ENCODE measurements at regions not wholly inside any gene's neighbourhood (a gene's known extent, or its start where the extent isn't known, plus 50 kb on each side); places are given as distances from the start of the nearest gene placed in this dataset.

DNA sequence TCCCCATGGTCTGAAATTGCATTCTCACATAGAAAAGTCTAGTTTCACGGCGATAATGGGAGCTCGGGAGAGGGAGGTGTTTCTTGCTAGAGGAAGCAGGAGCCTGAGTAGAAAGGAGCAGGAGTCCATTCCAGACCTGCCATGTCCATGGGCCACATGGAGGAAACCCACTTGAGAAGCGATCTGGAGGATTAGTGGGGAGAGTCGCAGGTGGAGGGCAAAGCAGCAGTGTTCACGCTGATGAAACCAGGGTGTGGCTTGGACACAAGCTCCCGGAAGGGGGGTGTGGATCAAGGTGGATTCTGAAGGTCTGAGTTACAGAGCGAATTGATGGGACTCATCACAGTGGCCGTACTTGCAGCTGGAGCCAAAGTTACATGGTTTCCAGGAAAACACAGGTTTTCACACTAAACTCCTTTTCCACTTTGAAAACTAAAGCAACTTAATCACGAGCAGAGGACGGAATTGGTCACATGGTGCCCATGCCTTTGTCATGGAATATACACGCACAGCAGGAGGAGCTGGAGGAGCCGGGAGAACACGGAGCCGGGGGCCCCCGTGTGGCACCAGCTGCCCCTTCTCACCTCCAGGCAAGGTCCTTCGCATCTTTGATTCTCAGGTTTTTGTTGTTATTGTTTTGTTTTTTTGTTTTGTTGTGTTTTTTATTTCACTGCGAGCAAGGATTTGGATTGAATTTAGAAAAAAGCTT, 255.1 kb upstream of the MYT1L start:
- no peak overlapping the region for H3K4me2 ChIP-seq (replicated peaks; ENCODE audit: low read depth, low read length, poor library complexity, severe bottlenecking)
- H3K27me3 Mint-ChIP-seq: no peaks in the 10 kb centered on the region
- no peak overlapping the region for H3K27ac Mint-ChIP-seq
- no peaks in the 10 kb centered on the region for H3K36me3 ChIP-seq (replicated peaks in 1 of 2; ENCODE audit: control extremely low read depth in 1 of 2, control insufficient read depth in 1 of 2, extremely low read depth in 1 of 2, insufficient read depth in 2 of 2, low read length in 1 of 2)
- no peaks in the 10 kb centered on the region for H3K79me2 ChIP-seq (ENCODE audit: control insufficient read depth, insufficient read depth, low read length)
- no peak overlapping the region for H3K4me3 Mint-ChIP-seq
- no peaks in the 10 kb centered on the region for H3K27me3 ChIP-seq (replicated peaks in 1 of 4; ENCODE audit: control extremely low read depth in 1 of 4, control insufficient read depth in 3 of 4, insufficient read depth in 4 of 4, low read length in 3 of 4)
- no peak overlapping the region for H3K27ac ChIP-seq (ENCODE audit: low read length in 2 of 2)
- CTCF ChIA-PET: no interaction called here
- H3K9ac ChIP-seq (ENCODE audit: low read length): no peak overlapping the region
- H3K4me1 ChIP-seq (ENCODE audit: control insufficient read depth in 2 of 2, insufficient read depth in 2 of 2, low read length in 2 of 2): no peaks in the 10 kb centered on the region
- TF ChIP-seq, protein P1, sequence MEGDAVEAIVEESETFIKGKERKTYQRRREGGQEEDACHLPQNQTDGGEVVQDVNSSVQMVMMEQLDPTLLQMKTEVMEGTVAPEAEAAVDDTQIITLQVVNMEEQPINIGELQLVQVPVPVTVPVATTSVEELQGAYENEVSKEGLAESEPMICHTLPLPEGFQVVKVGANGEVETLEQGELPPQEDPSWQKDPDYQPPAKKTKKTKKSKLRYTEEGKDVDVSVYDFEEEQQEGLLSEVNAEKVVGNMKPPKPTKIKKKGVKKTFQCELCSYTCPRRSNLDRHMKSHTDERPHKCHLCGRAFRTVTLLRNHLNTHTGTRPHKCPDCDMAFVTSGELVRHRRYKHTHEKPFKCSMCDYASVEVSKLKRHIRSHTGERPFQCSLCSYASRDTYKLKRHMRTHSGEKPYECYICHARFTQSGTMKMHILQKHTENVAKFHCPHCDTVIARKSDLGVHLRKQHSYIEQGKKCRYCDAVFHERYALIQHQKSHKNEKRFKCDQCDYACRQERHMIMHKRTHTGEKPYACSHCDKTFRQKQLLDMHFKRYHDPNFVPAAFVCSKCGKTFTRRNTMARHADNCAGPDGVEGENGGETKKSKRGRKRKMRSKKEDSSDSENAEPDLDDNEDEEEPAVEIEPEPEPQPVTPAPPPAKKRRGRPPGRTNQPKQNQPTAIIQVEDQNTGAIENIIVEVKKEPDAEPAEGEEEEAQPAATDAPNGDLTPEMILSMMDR (IDR thresholded peaks at IDR 0.05): no peak
- TF ChIP-seq EZH2 (IDR thresholded peaks at IDR 0.05; ENCODE audit: borderline replicate concordance, insufficient read depth, low read depth, low read length, poor library complexity, severe bottlenecking): no peak
- H3K4me1 Mint-ChIP-seq: no peaks in the 10 kb centered on the region
- intact Hi-C loops (cut with micrococcal nuclease): no loop called here
- DNase-seq (no peak), ATAC-seq (ENCODE audit: low read depth) (no peak)
- peaks cover 4% of the 10 kb centered on the region for H3K9me3 Mint-ChIP-seq (ENCODE audit: insufficient read depth)
- POLR2A ChIA-PET: no interaction called here
- H4K20me1 ChIP-seq (ENCODE audit: control insufficient read depth, insufficient read depth, low read length, poor library complexity, severe bottlenecking): no peaks in the 10 kb centered on the region
- no peak overlapping the region for H3K4me3 ChIP-seq (ENCODE audit: control extremely low read depth in 1 of 5, extremely low read depth in 1 of 5, insufficient read depth in 1 of 5, low read depth in 2 of 5, low read length in 4 of 5)
- WGBS (ENCODE audit: insufficient coverage): 88% methylated on average over 11 of the region's 18 CpGs
- peaks cover 0 to 3% (median 0%) of the 10 kb centered on the region in 3 donors for H3K9me3 ChIP-seq (ENCODE audit: control extremely low read depth in 1 of 3, control insufficient read depth in 2 of 3, insufficient read depth in 1 of 3, low read length in 2 of 3)
- no peak overlapping the region for H2AFZ ChIP-seq (ENCODE audit: insufficient read depth, low read depth, low read length, poor library complexity, severe bottlenecking)

DNA sequence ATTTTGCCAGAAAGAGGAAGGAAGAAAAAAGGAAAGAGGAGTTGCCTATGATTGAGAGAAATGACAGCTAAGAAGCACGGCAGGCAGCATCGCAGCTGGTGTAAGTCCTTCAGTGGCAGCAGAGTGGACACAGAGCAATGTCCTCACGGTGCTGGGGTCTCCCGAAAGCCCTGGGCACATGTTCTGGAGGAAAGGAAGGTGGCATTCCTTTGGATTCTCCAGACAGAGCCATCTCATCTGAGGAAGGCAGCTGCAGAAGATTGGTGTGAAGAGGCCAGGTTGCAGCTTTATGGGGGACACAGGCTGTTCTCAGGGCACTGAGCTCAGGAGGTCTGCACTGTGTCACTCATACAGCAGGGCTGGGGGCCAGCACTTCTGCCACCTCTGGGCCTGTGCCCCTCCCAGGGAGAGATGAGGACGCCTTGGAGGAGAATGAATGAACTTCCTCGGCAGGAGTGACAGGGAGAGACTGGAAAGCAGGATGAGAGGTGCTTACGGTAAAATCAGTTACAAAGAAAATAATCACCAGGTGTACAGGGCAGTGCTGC, 252.0 kb upstream of the MYT1L start:
- H2AFZ ChIP-seq (ENCODE audit: insufficient read depth, low read depth, low read length, poor library complexity, severe bottlenecking): no peak overlapping the region
- H3K27me3 Mint-ChIP-seq: no peaks in the 10 kb centered on the region
- H3K4me3 ChIP-seq (ENCODE audit: control extremely low read depth in 1 of 5, extremely low read depth in 1 of 5, insufficient read depth in 1 of 5, low read depth in 2 of 5, low read length in 4 of 5): no peak overlapping the region
- no peaks in the 10 kb centered on the region for H3K36me3 ChIP-seq (replicated peaks in 1 of 2; ENCODE audit: control extremely low read depth in 1 of 2, control insufficient read depth in 1 of 2, extremely low read depth in 1 of 2, insufficient read depth in 2 of 2, low read length in 1 of 2)
- TF ChIP-seq, protein P1 (IDR thresholded peaks at IDR 0.05): no peak
- no peak for TF ChIP-seq EZH2 (IDR thresholded peaks at IDR 0.05; ENCODE audit: borderline replicate concordance, insufficient read depth, low read depth, low read length, poor library complexity, severe bottlenecking)
- ChIA-PET CTCF (no interaction called here), POLR2A (no interaction called here)
- no peak overlapping the region for H3K4me3 Mint-ChIP-seq
- H4K20me1 ChIP-seq (ENCODE audit: control insufficient read depth, insufficient read depth, low read length, poor library complexity, severe bottlenecking): no peaks in the 10 kb centered on the region
- no peak overlapping the region for H3K4me2 ChIP-seq (replicated peaks; ENCODE audit: low read depth, low read length, poor library complexity, severe bottlenecking)
- intact Hi-C loops (cut with micrococcal nuclease): no loop called here
- no peaks in the 10 kb centered on the region for H3K27me3 ChIP-seq (replicated peaks in 1 of 4; ENCODE audit: control extremely low read depth in 1 of 4, control insufficient read depth in 3 of 4, insufficient read depth in 4 of 4, low read length in 3 of 4)
- no peaks in the 10 kb centered on the region for H3K4me1 Mint-ChIP-seq
- no peaks in the 10 kb centered on the region for H3K79me2 ChIP-seq (ENCODE audit: control insufficient read depth, insufficient read depth, low read length)
- 46% methylated on average over 5 of the region's 7 CpGs for WGBS (ENCODE audit: insufficient coverage)
- H3K4me1 ChIP-seq (ENCODE audit: control insufficient read depth in 2 of 2, insufficient read depth in 2 of 2, low read length in 2 of 2): no peaks in the 10 kb centered on the region
- H3K27ac Mint-ChIP-seq: no peak overlapping the region
- ATAC-seq (ENCODE audit: low read depth): no peak
- H3K9ac ChIP-seq (ENCODE audit: low read length): no peak overlapping the region
- H3K9me3 Mint-ChIP-seq (ENCODE audit: insufficient read depth): peaks cover 4% of the 10 kb centered on the region
- DNase-seq: no peak
- no peak overlapping the region for H3K27ac ChIP-seq (ENCODE audit: low read length in 2 of 2)
- H3K9me3 ChIP-seq (ENCODE audit: control extremely low read depth in 1 of 3, control insufficient read depth in 2 of 3, insufficient read depth in 1 of 3, low read length in 2 of 3): peaks cover 0 to 6% (median 0%) of the 10 kb centered on the region in 3 donors
